GM19035 (cell line): ENCODE measurements at regions not wholly inside any gene's neighbourhood (a gene's known extent, or its start where the extent isn't known, plus 50 kb on each side); places are given as distances from the start of the nearest gene placed in this dataset.
"Not testable (repeated sequence)": the region's sequence is repeated elsewhere in the genome, so short reads cannot be mapped to it uniquely, and the experiment has no call there.

Source experiments
- ATAC-seq: cut with Tn5 transposase; IDR thresholded peaks from one replicate; pipeline ENCODE4 v1.9.1; 2021; ENCODE audit not compliant: unreplicated experiment

GRCh38 chr3:193946945-193947344 lies 189.0 kb upstream of the HES1 start:
- no peak for ATAC-seq

- ATAC-seq = no peak
Measured at GRCh38 chr3:193947596-193947995, 188.4 kb upstream of the HES1 start.

- no peak for ATAC-seq
Measured at GRCh38 chr3:193948459-193948858, 187.5 kb upstream of the HES1 start.

- ATAC-seq = no peak
Measured at GRCh38 chr3:193951859-193952258, 184.1 kb upstream of the HES1 start.

- ATAC-seq = no peak
Measured at GRCh38 chr3:193954752-193955151, 181.2 kb upstream of the HES1 start.

- ATAC-seq = no peak
Measured at GRCh38 chr3:193955719-193956118, 180.2 kb upstream of the HES1 start.

- no peak for ATAC-seq
Measured at GRCh38 chr3:193959861-193960260, 176.1 kb upstream of the HES1 start.

- no peak for ATAC-seq
Measured at GRCh38 chr3:193960487-193961274, 175.3 kb upstream of the HES1 start.

- no peak for ATAC-seq
Measured at GRCh38 chr3:193962986-193963685, 172.8 kb upstream of the HES1 start.

GRCh38 chr3:193963808-193964516 lies 172.0 kb upstream of the HES1 start:
- ATAC-seq = peak; percentile 72

- ATAC-seq = no peak
Measured at GRCh38 chr3:193964517-193964880, 171.4 kb upstream of the HES1 start.

GRCh38 chr3:193968380-193968974 lies 167.5 kb upstream of the HES1 start:
- no peak for ATAC-seq

GRCh38 chr3:193970131-193970772 lies 165.7 kb upstream of the HES1 start:
- ATAC-seq = not testable (repeated sequence)

- ATAC-seq = peak; percentile 25
Measured at GRCh38 chr3:193970773-193971206, 165.2 kb upstream of the HES1 start.

GRCh38 chr3:193971261-193971751 lies 164.6 kb upstream of the HES1 start:
- ATAC-seq = peak; percentile 49

GRCh38 chr3:193971966-193972365 lies 164.0 kb upstream of the HES1 start:
- ATAC-seq = no peak

- ATAC-seq = no peak
Measured at GRCh38 chr3:193972832-193973231, 163.1 kb upstream of the HES1 start.

GRCh38 chr3:193974191-193974652 lies 161.7 kb upstream of the HES1 start:
- ATAC-seq = no peak

- no peak for ATAC-seq
Measured at GRCh38 chr3:193974671-193975535, 161.0 kb upstream of the HES1 start.

GRCh38 chr3:193977622-193978021 lies 158.3 kb upstream of the HES1 start:
- ATAC-seq = no peak
